Glomerular visceral epithelial cell (primary cell): ENCODE measurements at regions not wholly inside any gene's neighbourhood (a gene's known extent, or its start where the extent isn't known, plus 50 kb on each side); places are given as distances from the start of the nearest gene placed in this dataset.

Experiments
- DNase-seq: peaks from one replicate; pipeline ENCODE4 v3.0.0-alpha.2; 2016; ENCODE audit errors: extremely low spot score

DNA sequence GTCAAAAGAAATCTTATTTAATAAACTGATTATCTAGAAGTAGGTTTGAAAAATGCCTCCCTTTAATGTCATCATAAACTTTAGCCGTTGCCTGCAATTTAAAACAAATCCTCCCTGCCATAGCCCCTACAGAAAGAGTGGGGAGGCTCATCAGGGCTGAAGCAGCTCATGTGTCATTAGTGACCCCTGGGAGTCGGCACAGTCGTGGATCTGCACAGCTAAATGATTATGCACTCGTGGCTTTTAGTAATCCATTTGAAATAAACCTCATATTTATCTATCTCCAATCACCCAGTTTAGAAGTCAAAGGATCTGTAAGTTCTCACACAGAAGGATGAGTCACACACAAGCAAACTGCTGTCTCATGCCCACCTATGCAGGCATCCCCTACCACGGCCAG is 277.3 kb downstream of the SS18 start:
- no peak for DNase-seq

GRCh38 chr18:25810736-25811135 is 279.7 kb downstream of the SS18 start:
- no peak for DNase-seq

DNA sequence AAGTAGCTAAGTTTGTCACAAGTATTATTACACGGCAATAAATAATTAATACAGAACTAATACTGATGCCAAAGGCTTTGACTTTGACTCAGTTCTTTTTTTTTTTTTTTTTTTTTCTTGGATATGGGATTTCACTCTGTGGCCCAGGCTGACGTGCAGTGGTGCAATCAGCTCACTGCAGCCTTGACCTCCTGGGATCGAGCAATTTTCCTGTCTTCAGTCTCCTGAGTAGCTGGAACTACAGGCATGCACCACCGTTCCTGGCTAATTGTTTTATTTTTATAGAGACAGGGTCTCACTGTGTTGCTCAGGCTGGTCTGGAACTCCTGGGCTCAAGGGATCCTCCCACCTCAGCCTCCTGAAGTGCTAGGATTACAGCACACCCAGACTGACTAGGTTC is 284.5 kb downstream of the SS18 start:
- no peak for DNase-seq

- no peak for DNase-seq
Observed at GRCh38 chr18:25805323-25805722, 285.1 kb downstream of the SS18 start.

GRCh38 chr18:25799231-25799630 is 291.2 kb downstream of the SS18 start:
- no peak for DNase-seq

GRCh38 chr18:25798046-25798445 is 292.4 kb downstream of the SS18 start:
- DNase-seq: no peak

GRCh38 chr18:25795213-25795612 is 295.2 kb downstream of the SS18 start:
- no peak for DNase-seq

DNA sequence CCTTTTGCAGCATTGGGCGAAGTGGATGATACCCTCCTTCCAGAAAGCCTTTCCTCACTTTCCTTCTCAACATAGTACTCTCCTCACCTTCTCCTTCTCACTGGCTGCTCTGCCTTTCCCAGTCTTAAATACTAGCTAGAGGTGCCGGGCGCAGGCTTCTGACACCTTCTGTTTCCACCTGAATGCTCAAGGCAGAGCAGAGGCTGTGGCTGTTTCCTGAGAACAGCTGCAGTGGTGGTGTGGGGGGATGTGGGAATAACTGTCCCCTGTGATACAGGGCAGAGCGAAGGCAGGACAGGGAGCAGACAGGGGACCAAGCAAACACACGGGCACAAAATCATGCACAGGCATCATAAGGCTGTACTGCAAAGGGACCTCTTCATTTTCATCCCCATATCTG is 303.1 kb downstream of the SS18 start:
- DNase-seq: peak; percentile 56

GRCh38 chr18:25786758-25787157 is 303.7 kb downstream of the SS18 start:
- peak; percentile 84 for DNase-seq

DNA sequence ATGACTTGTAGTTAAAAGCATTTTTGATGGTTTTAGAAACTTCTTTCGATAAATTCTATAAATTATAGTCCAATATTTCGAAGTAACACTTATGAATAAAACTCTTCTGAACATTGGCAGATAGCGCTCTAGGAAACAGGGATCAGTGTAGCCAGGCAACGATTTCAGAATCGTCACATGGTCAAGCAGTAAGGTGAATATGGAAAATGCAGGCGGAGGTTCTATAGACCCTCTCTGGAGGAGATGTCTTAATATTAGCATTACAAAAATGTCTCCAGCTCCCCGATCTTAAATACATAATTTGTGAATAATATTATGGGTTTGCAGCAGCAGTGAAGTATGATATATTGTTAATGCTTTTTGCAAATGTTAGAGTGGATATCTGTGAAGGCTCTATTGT is 310.3 kb downstream of the SS18 start:
- DNase-seq: no peak

DNA sequence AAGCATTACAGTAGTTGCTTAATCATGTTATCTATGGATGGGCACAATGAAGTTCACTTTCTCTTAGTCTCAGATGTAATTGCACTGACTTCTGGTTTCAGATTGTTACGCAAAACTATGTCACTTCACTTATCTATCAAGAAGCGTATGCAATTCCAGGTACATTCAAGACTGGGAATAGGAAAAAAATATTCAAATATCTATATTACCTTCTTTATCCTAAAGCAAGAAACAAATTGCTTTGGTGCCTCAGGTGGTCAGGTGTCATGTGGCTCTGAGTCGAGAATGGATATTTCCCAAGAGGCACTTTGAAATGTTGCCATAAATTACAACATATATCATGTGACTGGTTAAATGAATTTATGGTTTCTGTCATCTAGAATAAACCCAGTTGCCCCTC is 318.6 kb downstream of the SS18 start:
- no peak for DNase-seq

- DNase-seq: no peak
Observed at GRCh38 chr18:25764777-25765176, 325.6 kb downstream of the SS18 start.

DNA sequence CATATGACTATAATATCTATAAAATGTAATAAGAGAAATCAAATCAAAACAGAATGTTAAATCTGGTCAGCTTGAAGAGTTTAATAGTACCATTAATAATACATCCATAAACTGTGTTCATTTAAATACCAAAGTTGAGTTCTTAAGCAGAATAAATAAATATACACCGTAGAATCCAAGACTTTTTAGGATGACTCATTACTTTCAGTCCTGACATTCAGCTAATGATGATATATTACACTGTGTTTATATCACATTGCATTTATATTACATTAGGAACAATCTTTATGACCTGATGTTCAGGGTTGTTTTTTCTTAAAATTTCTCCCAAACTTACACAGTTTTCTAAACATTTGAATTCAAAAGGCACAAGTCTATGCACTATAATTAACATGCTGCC is 331.3 kb downstream of the SS18 start:
- DNase-seq: no peak

- no peak for DNase-seq
Observed at GRCh38 chr18:25743646-25744151, 346.7 kb downstream of the SS18 start.

DNA sequence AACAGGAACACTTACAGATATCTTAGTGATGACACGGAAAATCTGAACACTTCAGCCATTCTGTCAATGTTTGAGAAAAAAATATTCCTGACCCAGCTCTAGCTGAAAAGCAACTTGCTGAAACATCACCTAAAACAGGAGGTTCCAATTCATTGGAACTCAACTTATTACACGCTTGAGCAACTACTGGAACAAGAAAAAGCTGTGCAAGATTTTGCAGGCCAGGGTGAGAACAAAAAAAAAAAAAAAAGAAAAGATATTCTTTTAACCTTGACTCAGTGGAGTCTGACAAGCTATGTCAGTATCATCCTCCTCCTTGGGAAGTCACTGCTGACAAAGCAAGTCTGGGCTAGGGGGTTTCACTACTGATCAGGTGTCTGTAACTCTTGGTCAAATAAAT is 351.0 kb downstream of the SS18 start:
- peak; percentile 47 for DNase-seq

- DNase-seq: peak; percentile 83
Observed at GRCh38 chr18:25737710-25738311, 352.6 kb downstream of the SS18 start.

DNA sequence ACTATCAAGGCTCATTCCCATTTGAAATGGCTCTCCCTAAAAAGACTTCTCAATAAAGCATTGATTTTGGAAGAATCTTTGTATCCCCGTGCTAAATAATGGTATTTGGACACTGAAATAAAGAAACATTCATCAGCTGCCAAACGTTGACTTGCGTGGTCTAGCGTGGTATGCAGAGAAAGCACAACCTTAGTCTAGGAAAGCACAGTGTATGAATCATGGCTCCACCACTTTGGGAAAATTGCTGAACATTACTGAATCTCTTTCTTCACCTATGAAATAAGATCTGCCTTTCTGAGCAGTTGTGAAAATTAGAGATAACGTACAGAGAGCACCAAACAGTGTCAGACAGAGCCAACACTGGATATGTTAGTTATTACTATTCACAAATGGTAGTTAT is 353.9 kb downstream of the SS18 start:
- DNase-seq: no peak

- DNase-seq: no peak
Observed at GRCh38 chr18:25735459-25735858, 355.0 kb downstream of the SS18 start.

DNA sequence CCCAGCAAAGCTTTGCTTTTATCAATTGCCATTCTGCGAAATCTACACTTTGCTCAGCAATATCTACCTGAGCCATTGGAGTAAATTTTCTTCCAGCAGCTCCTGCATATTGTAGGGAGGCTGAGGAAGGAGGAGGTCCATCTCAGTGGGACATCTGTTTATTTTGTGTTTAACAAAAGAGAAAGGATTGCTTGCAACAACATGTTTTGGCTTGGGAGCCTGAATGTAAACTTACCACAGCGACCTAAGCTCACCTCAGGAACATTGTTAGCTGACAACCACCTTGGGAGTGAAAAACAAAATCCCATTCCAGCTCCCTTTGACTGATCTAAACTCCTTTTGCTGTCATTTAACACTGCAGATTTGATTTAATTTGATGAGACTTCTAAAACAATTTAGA is 356.1 kb downstream of the SS18 start:
- DNase-seq: no peak

- DNase-seq: no peak
Observed at GRCh38 chr18:25732862-25733261, 357.6 kb downstream of the SS18 start.

DNA sequence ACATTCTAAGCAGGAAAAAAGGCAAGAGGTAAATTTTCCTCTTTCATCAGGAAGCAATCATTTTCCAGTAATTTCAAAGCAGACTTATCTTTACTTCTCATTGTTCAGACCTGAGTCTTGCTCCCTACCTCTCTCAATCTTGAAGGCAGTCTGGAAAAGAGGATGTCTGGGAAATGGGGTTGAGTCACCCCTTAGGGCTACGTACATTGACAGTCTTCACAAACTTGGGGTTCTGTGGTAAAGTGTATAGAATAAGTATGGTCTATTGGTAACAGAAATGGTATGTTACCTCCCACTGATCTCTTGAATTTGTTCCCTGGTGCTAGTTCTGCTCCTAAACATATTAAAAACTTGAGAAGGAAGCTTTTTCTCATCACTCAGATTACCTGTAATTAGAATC is 361.3 kb downstream of the SS18 start:
- no peak for DNase-seq

- no peak for DNase-seq
Observed at GRCh38 chr18:25727281-25727985, 363.0 kb downstream of the SS18 start.

- peak; percentile 14 for DNase-seq
Observed at GRCh38 chr18:25726298-25726697, 364.1 kb downstream of the SS18 start.

DNA sequence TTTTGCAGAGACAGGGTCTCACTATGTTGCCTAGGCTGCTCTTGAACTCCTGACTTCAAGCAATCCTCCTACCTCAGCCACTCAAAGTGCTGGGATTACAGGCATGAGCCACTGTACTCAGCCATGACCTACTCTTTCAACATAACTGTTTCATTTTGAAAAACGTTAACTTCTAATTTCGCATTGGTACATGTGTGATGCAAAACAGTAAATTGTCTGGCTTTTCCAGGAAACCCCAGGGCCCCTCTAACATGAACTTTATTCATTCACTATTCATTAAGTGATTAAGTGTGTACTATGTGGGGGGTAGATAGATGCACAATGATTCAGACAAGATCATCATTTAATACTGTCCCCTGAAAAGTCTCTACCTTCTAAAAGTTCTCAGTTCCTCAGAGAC is 364.9 kb downstream of the SS18 start:
- DNase-seq: no peak
